GM18520 (cell line): ENCODE measurements at regions not wholly inside any gene's neighbourhood (a gene's known extent, or its start where the extent isn't known, plus 50 kb on each side); places are given as distances from the start of the nearest gene placed in this dataset.
"Not testable (repeated sequence)": the region's sequence is repeated elsewhere in the genome, so short reads cannot be mapped to it uniquely, and the experiment has no call there.

ENCODE experiments used
- ATAC-seq: cut with Tn5 transposase; IDR thresholded peaks from one replicate; pipeline ENCODE4 v1.9.1; 2021; ENCODE audit not compliant: unreplicated experiment

GRCh38 chr7:35908331-35909216, 107.7 kb downstream of the SEPTIN7 start:
- no peak for ATAC-seq

GRCh38 chr7:35909870-35910357, 109.1 kb downstream of the SEPTIN7 start:
- no peak for ATAC-seq

GRCh38 chr7:35910621-35911020, 109.8 kb downstream of the SEPTIN7 start:
- ATAC-seq: not testable (repeated sequence)

- not testable (repeated sequence) for ATAC-seq
These were observed 112.5 kb downstream of the SEPTIN7 start for GRCh38 chr7:35913350-35913749.

- ATAC-seq: not testable (repeated sequence)
These were observed 113.4 kb downstream of the SEPTIN7 start for GRCh38 chr7:35914214-35914613.

- not testable (repeated sequence) for ATAC-seq
These were observed 114.5 kb downstream of the SEPTIN7 start for GRCh38 chr7:35915247-35915955.

GRCh38 chr7:35918217-35918616, 117.4 kb downstream of the SEPTIN7 start:
- ATAC-seq: not testable (repeated sequence)

GRCh38 chr7:35919607-35920006, 118.8 kb downstream of the SEPTIN7 start:
- not testable (repeated sequence) for ATAC-seq

GRCh38 chr7:35921338-35921737, 120.5 kb downstream of the SEPTIN7 start:
- ATAC-seq: not testable (repeated sequence)

GRCh38 chr7:35924668-35925067, 123.8 kb downstream of the SEPTIN7 start:
- not testable (repeated sequence) for ATAC-seq

- not testable (repeated sequence) for ATAC-seq
These were observed 126.1 kb downstream of the SEPTIN7 start for GRCh38 chr7:35926966-35927365.

GRCh38 chr7:35931134-35931533, 130.3 kb downstream of the SEPTIN7 start:
- ATAC-seq: not testable (repeated sequence)

- not testable (repeated sequence) for ATAC-seq
These were observed 130.7 kb downstream of the SEPTIN7 start for GRCh38 chr7:35931551-35931950.

GRCh38 chr7:35940695-35941094, 139.8 kb downstream of the SEPTIN7 start:
- not testable (repeated sequence) for ATAC-seq

- not testable (repeated sequence) for ATAC-seq
These were observed 144.8 kb downstream of the SEPTIN7 start for GRCh38 chr7:35945621-35946020.

GRCh38 chr7:35955735-35956134, 154.9 kb downstream of the SEPTIN7 start:
- not testable (repeated sequence) for ATAC-seq

GRCh38 chr7:35956988-35957387, 156.1 kb downstream of the SEPTIN7 start:
- not testable (repeated sequence) for ATAC-seq

- not testable (repeated sequence) for ATAC-seq
These were observed 160.4 kb downstream of the SEPTIN7 start for GRCh38 chr7:35961260-35961659.

- ATAC-seq: not testable (repeated sequence)
These were observed 161.8 kb downstream of the SEPTIN7 start for GRCh38 chr7:35962607-35963006.

GRCh38 chr7:35967366-35968139, 166.7 kb downstream of the SEPTIN7 start:
- ATAC-seq: no peak
